H9 (cell line): ENCODE measurements at regions not wholly inside any gene's neighbourhood (a gene's known extent, or its start where the extent isn't known, plus 50 kb on each side); places are given as distances from the start of the nearest gene placed in this dataset.

Source experiments
- DNase-seq: peaks from one replicate; pipeline ENCODE4 v3.0.0-alpha.2; 2017
- H2AFZ ChIP-seq: one replicate; pipeline ENCODE4 v1.6.1; 2013; ENCODE audit warnings: mild to moderate bottlenecking, low read length, control low read depth, moderate library complexity
- H2AK5ac ChIP-seq: 2 replicates; pipeline ENCODE4 v1.6.1; 2013; ENCODE audit warnings: low read length, control low read depth, mixed read lengths; ENCODE audit not compliant: insufficient read length
- H2BK120ac ChIP-seq: one replicate; pipeline ENCODE4 v1.6.1; 2013; ENCODE audit warnings: low read depth, mild to moderate bottlenecking, low read length, control low read depth, inconsistent platforms; ENCODE audit not compliant: poor library complexity, severe bottlenecking
- H2BK12ac ChIP-seq: 2 replicates; pipeline ENCODE4 v1.6.1; 2013; ENCODE audit warnings: low read length, control low read depth, mixed read lengths, low read depth; ENCODE audit not compliant: insufficient read length
- H2BK15ac ChIP-seq: 2 replicates; pipeline ENCODE4 v1.6.1; 2013; ENCODE audit warnings: low read depth, low read length, control low read depth
- H2BK20ac ChIP-seq: one replicate; pipeline ENCODE4 v1.6.1; 2013; ENCODE audit warnings: low read depth, mild to moderate bottlenecking, low read length, control low read depth, inconsistent platforms; ENCODE audit not compliant: poor library complexity, severe bottlenecking
- H2BK5ac ChIP-seq: 2 replicates; pipeline ENCODE4 v1.6.1; 2013; ENCODE audit warnings: low read length, control low read depth, mixed read lengths; ENCODE audit not compliant: insufficient read length
- H3K14ac ChIP-seq: 2 replicates; pipeline ENCODE4 v1.6.1; 2013; ENCODE audit warnings: low read length, control low read depth; ENCODE audit not compliant: insufficient read depth
- H3K18ac ChIP-seq: 2 replicates; pipeline ENCODE4 v1.6.1; 2013; ENCODE audit warnings: low read depth, mild to moderate bottlenecking, mixed read lengths, low read length, control low read depth; ENCODE audit not compliant: insufficient read length
- H3K23ac ChIP-seq: 2 replicates; pipeline ENCODE4 v1.6.1; 2013; ENCODE audit warnings: low read length, control low read depth, mixed read lengths, low read depth; ENCODE audit not compliant: insufficient read length
- H3K23me2 ChIP-seq: 2 replicates; pipeline ENCODE4 v1.6.1; 2013; ENCODE audit warnings: low read depth, mild to moderate bottlenecking, mixed read lengths, low read length, control low read depth; ENCODE audit not compliant: insufficient read length, poor library complexity, severe bottlenecking
- H3K27ac ChIP-seq: 2 replicates; pipeline ENCODE4 v1.5.1; 2013; ENCODE audit warnings: low read length, control low read depth, mixed read lengths, low read depth; ENCODE audit not compliant: insufficient read length
- H3K27me3 ChIP-seq: 2 replicates; pipeline ENCODE4 v1.6.1; 2013; ENCODE audit warnings: low read length, control low read depth, inconsistent platforms; ENCODE audit not compliant: insufficient read depth
- H3K4ac ChIP-seq: 2 replicates; pipeline ENCODE4 v1.6.1; 2013; ENCODE audit warnings: low read depth, mild to moderate bottlenecking, control low read depth, inconsistent platforms, low read length, moderate library complexity
- H3K4me1 ChIP-seq: 2 replicates; pipeline ENCODE4 v1.6.1; 2013; ENCODE audit warnings: low read length, control low read depth, inconsistent platforms; ENCODE audit not compliant: insufficient read depth
- H3K4me2 ChIP-seq: 2 replicates; pipeline ENCODE4 v1.6.1; 2013; ENCODE audit warnings: low read length, control low read depth, mixed read lengths; ENCODE audit not compliant: insufficient read length, insufficient read depth
- H3K56ac ChIP-seq: 2 replicates; pipeline ENCODE4 v1.6.1; 2013; ENCODE audit warnings: low read depth, mild to moderate bottlenecking, mixed read lengths, low read length, control low read depth; ENCODE audit not compliant: insufficient read length
- H3K79me1 ChIP-seq: 2 replicates; pipeline ENCODE4 v1.6.1; 2013; ENCODE audit warnings: low read depth, mild to moderate bottlenecking, moderate library complexity, low read length, control low read depth, inconsistent platforms; ENCODE audit not compliant: insufficient read depth, poor library complexity, severe bottlenecking
- H3K79me2 ChIP-seq: 2 replicates; pipeline ENCODE4 v1.6.1; 2013; ENCODE audit warnings: low read length, control low read depth, inconsistent platforms; ENCODE audit not compliant: insufficient read depth
- H3K9ac ChIP-seq: 2 replicates; pipeline ENCODE4 v1.6.1; 2013; ENCODE audit warnings: low read length, control low read depth, mixed read lengths; ENCODE audit not compliant: insufficient read length; ENCODE audit errors: extremely low read depth
- H3K9me3 ChIP-seq: one replicate; pipeline ENCODE4 v1.6.1; 2013; ENCODE audit warnings: low read depth, low read length, inconsistent platforms; ENCODE audit not compliant: control insufficient read depth
- H3T11ph ChIP-seq: one replicate; pipeline ENCODE4 v1.6.1; 2013; ENCODE audit warnings: mild to moderate bottlenecking, low read length, control low read depth, inconsistent platforms
- H4K20me1 ChIP-seq: one replicate; pipeline ENCODE4 v1.6.1; 2013; ENCODE audit not compliant: control insufficient read depth, insufficient read length, insufficient read depth
- H4K5ac ChIP-seq: 2 replicates; pipeline ENCODE4 v1.6.1; 2013; ENCODE audit warnings: low read depth, mild to moderate bottlenecking, mixed read lengths, low read length, control low read depth; ENCODE audit not compliant: insufficient read length
- H4K8ac ChIP-seq: replicated peaks from 2 replicates; pipeline ENCODE4 v1.6.1; 2013; ENCODE audit warnings: low read length, control low read depth, mixed read lengths, low read depth; ENCODE audit not compliant: insufficient read length
- H4K91ac ChIP-seq: 2 replicates; pipeline ENCODE4 v1.6.1; 2013; ENCODE audit warnings: low read depth, mild to moderate bottlenecking, moderate library complexity, mixed read lengths, low read length, control low read depth; ENCODE audit not compliant: insufficient read length
- H3K27ac Mint-ChIP-seq, 3 experiments: 2 replicates in 2 of 3; 3 replicates in 1 of 3; pipeline ENCODE4 v1.8.0; 2020 to 2021; ENCODE audit warnings: mixed read lengths in 3 of 3, mild to moderate bottlenecking in 1 of 3, moderate library complexity in 1 of 3
- H3K27me3 Mint-ChIP-seq: 2 replicates; pipeline ENCODE4 v1.8.0; 2021; ENCODE audit warnings: low read depth, mild to moderate bottlenecking, moderate library complexity, mixed read lengths
- H3K36me3 Mint-ChIP-seq, 3 experiments: 2 replicates in 2 of 3; 3 replicates in 1 of 3; pipeline ENCODE4 v1.8.0; 2020 to 2021; ENCODE audit warnings: low read depth in 3 of 3, mixed read lengths in 3 of 3; ENCODE audit not compliant: insufficient read depth in 1 of 3
- H3K4me1 Mint-ChIP-seq, 2 experiments: 2 replicates each; pipeline ENCODE4 v1.8.0; 2020; ENCODE audit warnings: mixed read lengths in 2 of 2
- H3K4me3 Mint-ChIP-seq, 2 experiments: 2 replicates in 1 of 2; 3 replicates in 1 of 2; pipeline ENCODE4 v1.8.0; 2020 to 2021; ENCODE audit warnings: mild to moderate bottlenecking in 2 of 2, mixed read lengths in 2 of 2, moderate library complexity in 1 of 2
- H3K9me3 Mint-ChIP-seq, 2 experiments: 2 replicates in 1 of 2; 3 replicates in 1 of 2; pipeline ENCODE4 v1.8.0; 2020; ENCODE audit warnings: mild to moderate bottlenecking in 2 of 2, mixed read lengths in 2 of 2, moderate library complexity in 1 of 2
- WGBS: extraction: QIAGEN DNeasy Blood & Tissue Kit; methylation state at CpG from one replicate; pipeline ENCODE4 v1.1.7; 2013; ENCODE audit warnings: missing lambda C conversion rate, low lambda C conversion rate, mixed read lengths; ENCODE audit not compliant: insufficient read length; ENCODE audit errors: extremely low coverage; 5-methylcytosine and 5-hydroxymethylcytosine counted together
- TF ChIP-seq, protein P1 (sequence below): fragments of 200-600 bp; sonication (generic); conservative IDR thresholded peaks from 3 replicates; pipeline ENCODE4 v1.8.0; 2021; ENCODE audit warnings: antibody characterized with exemption, mild to moderate bottlenecking

GRCh38 chr3:76879959-76880358 is 159.9 kb upstream of the ROBO2 start:
- Histone ChIP-seq H4K5ac (no peak overlapping the region), H2AFZ (no peak overlapping the region), H3K14ac (no peak overlapping the region), H3K4me1 (no peaks in the 10 kb centered on the region), H2BK12ac (no peak overlapping the region), H3K79me1 (no peaks in the 10 kb centered on the region), H3K4me2 (no peak overlapping the region), H3K56ac (no peak overlapping the region), H2BK20ac (no peak overlapping the region), H3K27me3 (no peaks in the 10 kb centered on the region), H3K9me3 (no peaks in the 10 kb centered on the region), H4K91ac (no peak overlapping the region), H2BK120ac (no peak overlapping the region), H3K4ac (no peak overlapping the region), H2AK5ac (no peak overlapping the region), H2BK5ac (no peak overlapping the region), H3T11ph (no peak overlapping the region), H2BK15ac (no peak overlapping the region), H3K9ac (no peak overlapping the region), H3K79me2 (no peaks in the 10 kb centered on the region), H3K23me2 (no peaks in the 10 kb centered on the region), H3K18ac (no peak overlapping the region), H4K20me1 (no peaks in the 10 kb centered on the region), H3K27ac (no peak overlapping the region), H3K23ac (no peak overlapping the region), H4K8ac (no peak overlapping the region)
- Mint-ChIP-seq H3K4me3 (no peak overlapping the region), H3K36me3 (no peaks in the 10 kb centered on the region), H3K9me3 (no peaks in the 10 kb centered on the region; a peak in 1 of 5 replicates), H3K27ac (no peak overlapping the region), H3K4me1 (peaks cover 0 to 2% of the 10 kb centered on the region in 2 experiments; a peak in 1 of 4 replicates), H3K27me3 (no peaks in the 10 kb centered on the region)
- DNase-seq: no peak
- no CpG with 5 or more reads among the region's 3 CpGs for WGBS
- TF ChIP-seq, protein P1, sequence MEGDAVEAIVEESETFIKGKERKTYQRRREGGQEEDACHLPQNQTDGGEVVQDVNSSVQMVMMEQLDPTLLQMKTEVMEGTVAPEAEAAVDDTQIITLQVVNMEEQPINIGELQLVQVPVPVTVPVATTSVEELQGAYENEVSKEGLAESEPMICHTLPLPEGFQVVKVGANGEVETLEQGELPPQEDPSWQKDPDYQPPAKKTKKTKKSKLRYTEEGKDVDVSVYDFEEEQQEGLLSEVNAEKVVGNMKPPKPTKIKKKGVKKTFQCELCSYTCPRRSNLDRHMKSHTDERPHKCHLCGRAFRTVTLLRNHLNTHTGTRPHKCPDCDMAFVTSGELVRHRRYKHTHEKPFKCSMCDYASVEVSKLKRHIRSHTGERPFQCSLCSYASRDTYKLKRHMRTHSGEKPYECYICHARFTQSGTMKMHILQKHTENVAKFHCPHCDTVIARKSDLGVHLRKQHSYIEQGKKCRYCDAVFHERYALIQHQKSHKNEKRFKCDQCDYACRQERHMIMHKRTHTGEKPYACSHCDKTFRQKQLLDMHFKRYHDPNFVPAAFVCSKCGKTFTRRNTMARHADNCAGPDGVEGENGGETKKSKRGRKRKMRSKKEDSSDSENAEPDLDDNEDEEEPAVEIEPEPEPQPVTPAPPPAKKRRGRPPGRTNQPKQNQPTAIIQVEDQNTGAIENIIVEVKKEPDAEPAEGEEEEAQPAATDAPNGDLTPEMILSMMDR: no peak
